MM.1S (cell line): ENCODE measurements at regions not wholly inside any gene's neighbourhood (a gene's known extent, or its start where the extent isn't known, plus 50 kb on each side); places are given as distances from the start of the nearest gene placed in this dataset.

Source experiments
- DNase-seq: peaks from one replicate; pipeline ENCODE4 v3.0.0-alpha.2; 2015
- H2AFZ ChIP-seq: fragments of 300-600 bp; sonication (generic); 2 replicates; pipeline ENCODE4 v1.6.0; 2016; ENCODE audit warnings: antibody characterized with exemption, low read length
- H3F3A ChIP-seq: fragments of 300-600 bp; sonication (generic); 2 replicates; pipeline ENCODE4 v1.6.1; 2016; ENCODE audit warnings: mild to moderate bottlenecking, antibody characterized with exemption, low read length, moderate library complexity, mixed read lengths; ENCODE audit not compliant: insufficient read depth
- H3K27ac ChIP-seq: fragments of 300-600 bp; sonication (generic); 2 replicates; pipeline ENCODE4 v1.5.1; 2016; ENCODE audit warnings: mild to moderate bottlenecking, low read length
- H3K27me3 ChIP-seq: fragments of 300-600 bp; sonication (generic); replicated peaks from 2 replicates; pipeline ENCODE4 v1.6.0; 2016; ENCODE audit warnings: low read length; ENCODE audit not compliant: insufficient read depth
- H3K36me3 ChIP-seq: fragments of 300-600 bp; sonication (generic); replicated peaks from 2 replicates; pipeline ENCODE4 v1.6.1; 2016; ENCODE audit warnings: mild to moderate bottlenecking, low read length, mixed read lengths; ENCODE audit not compliant: insufficient read depth
- H3K4me1 ChIP-seq: fragments of 300-600 bp; sonication (generic); 2 replicates; pipeline ENCODE4 v1.6.1; 2016; ENCODE audit warnings: low read length, mixed read lengths
- H3K4me2 ChIP-seq: fragments of 300-600 bp; sonication (generic); 2 replicates; pipeline ENCODE4 v1.6.0; 2016; ENCODE audit warnings: low read depth, low read length
- H3K4me3 ChIP-seq: fragments of 300-600 bp; sonication (generic); 2 replicates; pipeline ENCODE4 v1.5.1; 2016; ENCODE audit warnings: low read length, mixed read lengths
- H3K79me2 ChIP-seq: fragments of 300-600 bp; sonication (generic); 2 replicates; pipeline ENCODE4 v1.6.1; 2016; ENCODE audit warnings: mixed run types, low read length, mixed read lengths
- H3K9ac ChIP-seq: fragments of 300-600 bp; sonication (generic); 2 replicates; pipeline ENCODE4 v1.6.1; 2016; ENCODE audit warnings: low read length, mixed read lengths
- H3K9me2 ChIP-seq: fragments of 300-600 bp; sonication (generic); replicated peaks from 2 replicates; pipeline ENCODE4 v1.6.1; 2016; ENCODE audit warnings: mild to moderate bottlenecking, low read length, mixed read lengths; ENCODE audit not compliant: insufficient read depth
- H3K9me3 ChIP-seq: fragments of 300-600 bp; sonication (generic); replicated peaks from 2 replicates; pipeline ENCODE4 v1.6.1; 2016; ENCODE audit warnings: mild to moderate bottlenecking, low read length, mixed read lengths; ENCODE audit not compliant: insufficient read depth
- H4K20me1 ChIP-seq: fragments of 300-600 bp; sonication (generic); 2 replicates; pipeline ENCODE4 v1.6.1; 2016; ENCODE audit warnings: mild to moderate bottlenecking, low read length, moderate library complexity, mixed read lengths; ENCODE audit not compliant: insufficient read depth
- EZH2 ChIP-seq: fragments of 300-600 bp; sonication (generic); optimal IDR thresholded peaks from 2 replicates; pipeline ENCODE3; 2017; ENCODE audit warnings: low read depth, mild to moderate bottlenecking, antibody characterized with exemption, low read length, mixed read lengths
- EZH2phosphoT487 ChIP-seq: fragments of 300-600 bp; sonication (generic); IDR thresholded peaks from 2 replicates; pipeline ENCODE4 v1.6.1; 2018; ENCODE audit warnings: antibody characterized with exemption, low read length
- TF ChIP-seq, protein P1 (sequence below): fragments of 300-600 bp; sonication (generic); IDR thresholded peaks from 2 replicates; pipeline ENCODE4 v1.5.1; 2016; ENCODE audit warnings: antibody characterized with exemption, low read length, mixed read lengths

DNA sequence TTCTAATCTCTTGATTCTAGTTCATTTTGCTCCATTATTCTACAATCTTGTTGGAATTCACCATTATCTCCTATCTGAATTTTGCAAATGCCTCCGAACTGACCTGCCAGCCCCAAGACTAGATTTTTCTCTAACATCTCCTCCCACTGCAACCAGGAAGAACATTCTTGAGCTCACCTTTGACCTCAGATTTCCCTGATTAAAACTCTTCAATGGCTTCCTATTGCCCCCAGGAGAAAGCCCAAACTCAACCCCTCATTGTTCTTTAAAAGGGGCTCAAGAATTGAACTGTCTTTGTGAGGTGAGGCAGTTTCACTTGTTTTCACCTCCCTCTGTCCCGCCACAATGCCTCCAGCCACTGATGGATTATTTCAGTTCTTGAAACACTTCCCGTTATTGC is 784.6 kb upstream of the ZEB2 start:
- Histone ChIP-seq H3K27ac (no peak overlapping the region), H3K9me2 (no peaks in the 10 kb centered on the region), H3K36me3 (no peaks in the 10 kb centered on the region), H3K4me3 (no peak overlapping the region), H3K4me2 (no peak overlapping the region), H2AFZ (no peak overlapping the region), H3F3A (no peaks in the 10 kb centered on the region), H3K4me1 (no peaks in the 10 kb centered on the region), H3K9ac (no peak overlapping the region), H3K27me3 (no peaks in the 10 kb centered on the region), H3K79me2 (no peaks in the 10 kb centered on the region), H3K9me3 (no peaks in the 10 kb centered on the region), H4K20me1 (no peaks in the 10 kb centered on the region)
- TF ChIP-seq EZH2 (no peak), EZH2phosphoT487 (no peak)
- TF ChIP-seq, protein P1, sequence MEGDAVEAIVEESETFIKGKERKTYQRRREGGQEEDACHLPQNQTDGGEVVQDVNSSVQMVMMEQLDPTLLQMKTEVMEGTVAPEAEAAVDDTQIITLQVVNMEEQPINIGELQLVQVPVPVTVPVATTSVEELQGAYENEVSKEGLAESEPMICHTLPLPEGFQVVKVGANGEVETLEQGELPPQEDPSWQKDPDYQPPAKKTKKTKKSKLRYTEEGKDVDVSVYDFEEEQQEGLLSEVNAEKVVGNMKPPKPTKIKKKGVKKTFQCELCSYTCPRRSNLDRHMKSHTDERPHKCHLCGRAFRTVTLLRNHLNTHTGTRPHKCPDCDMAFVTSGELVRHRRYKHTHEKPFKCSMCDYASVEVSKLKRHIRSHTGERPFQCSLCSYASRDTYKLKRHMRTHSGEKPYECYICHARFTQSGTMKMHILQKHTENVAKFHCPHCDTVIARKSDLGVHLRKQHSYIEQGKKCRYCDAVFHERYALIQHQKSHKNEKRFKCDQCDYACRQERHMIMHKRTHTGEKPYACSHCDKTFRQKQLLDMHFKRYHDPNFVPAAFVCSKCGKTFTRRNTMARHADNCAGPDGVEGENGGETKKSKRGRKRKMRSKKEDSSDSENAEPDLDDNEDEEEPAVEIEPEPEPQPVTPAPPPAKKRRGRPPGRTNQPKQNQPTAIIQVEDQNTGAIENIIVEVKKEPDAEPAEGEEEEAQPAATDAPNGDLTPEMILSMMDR = no peak
- no peak for DNase-seq

DNA sequence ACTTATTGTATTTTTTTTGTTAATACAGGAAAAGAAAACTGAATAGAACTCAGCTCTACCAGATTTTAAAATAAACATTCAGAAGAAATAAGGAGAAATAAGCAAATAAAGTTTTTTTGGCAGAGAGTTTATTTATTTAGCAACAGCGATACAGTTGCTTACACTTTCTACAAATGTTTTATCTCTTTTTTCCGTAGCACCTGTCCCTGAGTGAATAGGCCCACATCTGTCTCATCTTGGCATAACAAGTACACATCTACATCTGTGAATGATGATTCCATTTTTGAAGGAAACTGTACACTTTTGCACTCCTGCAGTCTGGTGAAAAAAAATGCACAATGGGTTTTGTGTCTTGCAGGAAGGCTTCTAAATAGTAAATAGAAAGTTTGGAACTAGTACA is 783.6 kb upstream of the ZEB2 start:
- H3K9ac ChIP-seq = no peak overlapping the region

DNA sequence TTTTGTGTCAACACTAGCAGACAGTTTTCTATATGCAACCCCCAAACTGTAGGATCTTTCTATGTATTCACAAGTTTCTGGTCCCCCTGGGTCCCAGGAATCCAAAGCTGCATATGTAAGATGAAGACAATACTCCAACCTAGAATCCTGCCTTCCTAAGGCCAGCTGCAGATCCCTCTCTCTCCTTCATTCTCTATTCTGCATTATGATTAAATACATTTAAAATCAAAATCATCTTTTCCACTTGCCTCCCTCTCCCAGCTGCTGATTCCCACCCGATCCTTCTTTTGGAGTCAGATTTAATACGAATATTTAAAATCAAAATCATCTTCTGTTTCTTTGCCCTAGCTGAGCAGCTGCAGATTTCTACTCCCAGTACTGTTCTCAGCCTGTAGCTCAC is 783.0 kb upstream of the ZEB2 start:
- Histone ChIP-seq H3K4me3 (no peak overlapping the region), H3K4me2 (no peak overlapping the region), H3K9ac (no peak overlapping the region), H3K4me1 (no peaks in the 10 kb centered on the region), H3K27me3 (no peaks in the 10 kb centered on the region), H2AFZ (no peak overlapping the region), H3K9me3 (no peaks in the 10 kb centered on the region), H3F3A (no peaks in the 10 kb centered on the region), H3K9me2 (no peaks in the 10 kb centered on the region), H3K27ac (no peak overlapping the region), H3K36me3 (no peaks in the 10 kb centered on the region), H4K20me1 (no peaks in the 10 kb centered on the region), H3K79me2 (no peaks in the 10 kb centered on the region)
- TF ChIP-seq EZH2 (no peak), EZH2phosphoT487 (no peak)
- TF ChIP-seq, protein P1 = no peak
- DNase-seq = no peak

More for the DNA sequence above, 783.6 kb upstream of the ZEB2 start:
- Histone ChIP-seq H3F3A (no peaks in the 10 kb centered on the region), H3K27me3 (no peaks in the 10 kb centered on the region), H3K36me3 (no peaks in the 10 kb centered on the region), H3K9me2 (no peaks in the 10 kb centered on the region), H3K4me1 (no peaks in the 10 kb centered on the region), H3K27ac (no peak overlapping the region), H3K79me2 (no peaks in the 10 kb centered on the region), H2AFZ (no peak overlapping the region), H3K4me2 (no peak overlapping the region), H3K4me3 (no peak overlapping the region), H4K20me1 (no peaks in the 10 kb centered on the region), H3K9me3 (no peaks in the 10 kb centered on the region)
- TF ChIP-seq EZH2phosphoT487 = no peak
- TF ChIP-seq, protein P1 = no peak
- no peak for DNase-seq

DNA sequence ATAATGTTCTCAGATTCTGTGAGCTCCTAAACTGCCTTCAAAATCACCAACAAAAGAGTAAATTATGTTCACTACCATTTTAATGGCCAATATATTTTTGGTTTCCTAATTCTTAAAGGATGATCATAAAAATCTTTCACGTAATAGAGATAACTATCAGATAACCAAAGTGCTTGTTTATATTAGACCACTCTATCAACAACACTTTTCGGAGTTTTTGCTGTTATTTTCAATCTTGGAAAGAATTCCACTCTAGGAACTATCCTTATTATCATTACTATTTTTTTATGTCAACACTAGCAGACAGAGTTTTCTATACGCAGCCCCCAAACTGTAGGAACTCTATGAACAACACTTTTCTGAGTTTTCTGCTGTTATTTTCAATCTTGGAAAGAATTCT is 782.5 kb upstream of the ZEB2 start:
- Histone ChIP-seq H4K20me1 (no peaks in the 10 kb centered on the region), H3K27me3 (no peaks in the 10 kb centered on the region), H3K27ac (no peak overlapping the region), H3K9ac (no peak overlapping the region), H3K9me2 (no peaks in the 10 kb centered on the region), H3K79me2 (no peaks in the 10 kb centered on the region), H3K36me3 (no peaks in the 10 kb centered on the region), H3K4me1 (no peaks in the 10 kb centered on the region), H3K4me3 (no peak overlapping the region), H3K4me2 (no peak overlapping the region), H3K9me3 (no peaks in the 10 kb centered on the region), H2AFZ (no peak overlapping the region), H3F3A (no peaks in the 10 kb centered on the region)
- no peak for TF ChIP-seq EZH2
- TF ChIP-seq, protein P1 = no peak
- TF ChIP-seq EZH2phosphoT487 = no peak
- DNase-seq = no peak
